B cell (primary cell): ENCODE measurements at regions not wholly inside any gene's neighbourhood (a gene's known extent, or its start where the extent isn't known, plus 50 kb on each side); places are given as distances from the start of the nearest gene placed in this dataset.

Experiments used
- ATAC-seq: fragments of 200-7000 bp; cut with Tn5 transposase; one replicate; pipeline ENCODE4 v1.10.0; 2021; ENCODE audit warnings: low read depth, mild to moderate bottlenecking, moderate number of reproducible peaks, moderate library complexity
- CTCF ChIA-PET: fragments of 350-600 bp; sonication (Branson Sonifier 250); formaldehyde crosslinking; loops from one replicate; lab custom pipeline; 2021; ENCODE audit warnings: antibody characterized with exemption, inconsistent platforms; lab: Charles Lee
- POLR2A ChIA-PET: fragments of 350-600 bp; sonication (Branson Sonifier 250); formaldehyde crosslinking; loops from one replicate; lab custom pipeline; 2021; ENCODE audit warnings: antibody characterized with exemption; lab: Charles Lee
- DNase-seq: peaks from one replicate; pipeline ENCODE4 v3.0.0; 2013
- H2AFZ ChIP-seq: 2 replicates; pipeline ENCODE4 v1.6.1; 2012; ENCODE audit warnings: mild to moderate bottlenecking, low read depth, low read length; ENCODE audit not compliant: insufficient read depth, poor library complexity, severe bottlenecking
- H3K27ac ChIP-seq, 2 donors: 1 replicate in 1 of 2; 2 replicates in 1 of 2; pipeline ENCODE4 v1.5.1; 2012 to 2013; ENCODE audit warnings: low read length in 2 of 2, mild to moderate bottlenecking in 2 of 2, moderate library complexity in 1 of 2
- H3K27me3 ChIP-seq, 4 experiments: fragments of 200-600 bp in 1 of 4; sonication (generic) in 1 of 4; replicated peaks in 1 of 4; 1 replicate in 2 of 4; 2 replicates in 2 of 4; pipeline versions ENCODE4 v1.6.1 to v1.7.0; 2013 to 2016; ENCODE audit warnings: low read length in 3 of 4, mild to moderate bottlenecking in 2 of 4, mixed read lengths in 1 of 4, moderate library complexity in 1 of 4; ENCODE audit not compliant: insufficient read depth in 4 of 4, control insufficient read depth in 3 of 4; ENCODE audit errors: control extremely low read depth in 1 of 4
- H3K36me3 ChIP-seq, 2 experiments: replicated peaks in 1 of 2; 1 replicate in 1 of 2; 2 replicates in 1 of 2; pipeline versions ENCODE4 v1.6.1 to v1.7.1; 2013; ENCODE audit warnings: low read length in 1 of 2; ENCODE audit not compliant: insufficient read depth in 2 of 2, control insufficient read depth in 1 of 2; ENCODE audit errors: control extremely low read depth in 1 of 2, extremely low read depth in 1 of 2
- H3K4me1 ChIP-seq, 2 donors: fragments of 200-600 bp in 1 of 2; sonication (generic) in 1 of 2; 1 replicate in 1 of 2; 2 replicates in 1 of 2; pipeline versions ENCODE4 v1.5.1 to v1.6.1; 2013 to 2017; ENCODE audit warnings: low read length in 2 of 2; ENCODE audit not compliant: control insufficient read depth in 2 of 2, insufficient read depth in 2 of 2
- H3K4me2 ChIP-seq: replicated peaks from 2 replicates; pipeline ENCODE3; 2012; ENCODE audit warnings: mild to moderate bottlenecking, low read depth, low read length; ENCODE audit not compliant: poor library complexity, severe bottlenecking
- H3K4me3 ChIP-seq, 5 experiments: fragments of 200-600 bp in 1 of 5; sonication (generic) in 1 of 5; 1 replicate in 3 of 5; 2 replicates in 2 of 5; pipeline versions ENCODE4 v1.5.1 to v1.7.0; 2011 to 2016; ENCODE audit warnings: low read length in 4 of 5, mild to moderate bottlenecking in 4 of 5, low read depth in 2 of 5, control low read depth in 1 of 5, moderate library complexity in 1 of 5; ENCODE audit not compliant: insufficient read depth in 1 of 5; ENCODE audit errors: control extremely low read depth in 1 of 5, extremely low read depth in 1 of 5
- H3K79me2 ChIP-seq: fragments of 200-600 bp; sonication (generic); one replicate; pipeline ENCODE4 v1.6.0; 2016; ENCODE audit warnings: low read length; ENCODE audit not compliant: control insufficient read depth, insufficient read depth
- H3K9ac ChIP-seq: fragments of 200-600 bp; sonication (generic); 2 replicates; pipeline ENCODE4 v1.6.1; 2017; ENCODE audit warnings: mild to moderate bottlenecking, low read length, moderate library complexity
- H3K9me3 ChIP-seq, 3 donors: one replicate each; pipeline versions ENCODE4 v1.6.1 to v1.7.1; 2013; ENCODE audit warnings: low read length in 2 of 3; ENCODE audit not compliant: control insufficient read depth in 2 of 3, insufficient read depth in 1 of 3; ENCODE audit errors: control extremely low read depth in 1 of 3
- H4K20me1 ChIP-seq: 2 replicates; pipeline ENCODE4 v1.6.0; 2012; ENCODE audit warnings: mild to moderate bottlenecking, low read length; ENCODE audit not compliant: insufficient read depth, control insufficient read depth, poor library complexity, severe bottlenecking
- H3K27ac Mint-ChIP-seq: one replicate; pipeline ENCODE4 v1.8.0; 2021; ENCODE audit warnings: mixed read lengths
- H3K27me3 Mint-ChIP-seq: one replicate; pipeline ENCODE4 v1.8.0; 2021; ENCODE audit warnings: mixed read lengths
- H3K4me1 Mint-ChIP-seq: one replicate; pipeline ENCODE4 v1.8.0; 2021; ENCODE audit warnings: mixed read lengths
- H3K4me3 Mint-ChIP-seq: one replicate; pipeline ENCODE4 v1.8.0; 2021; ENCODE audit warnings: mixed read lengths
- H3K9me3 Mint-ChIP-seq: one replicate; pipeline ENCODE4 v1.8.0; 2022; ENCODE audit warnings: mixed read lengths; ENCODE audit not compliant: insufficient read depth
- EZH2 ChIP-seq: IDR thresholded peaks from 2 replicates; pipeline ENCODE4 v1.6.1; 2012; ENCODE audit warnings: borderline replicate concordance, low read depth, mild to moderate bottlenecking, moderate library complexity, low read length; ENCODE audit not compliant: insufficient read depth, poor library complexity, severe bottlenecking
- WGBS: methylation state at CpG from one replicate; pipeline ENCODE4 v1.1.5; 2013; ENCODE audit warnings: missing lambda C conversion rate; ENCODE audit not compliant: insufficient coverage; 5-methylcytosine and 5-hydroxymethylcytosine counted together
- intact Hi-C: fragments of 100-400 bp; cut with micrococcal nuclease; formaldehyde crosslinking; loops from one replicate; pipeline ENCODE4 v1.10.0; 2022
- TF ChIP-seq, protein P1 (sequence below): fragments of 200-600 bp; IDR thresholded peaks from one replicate; pipeline ENCODE4 v1.8.0; 2022; ENCODE audit warnings: antibody characterized with exemption, mild to moderate bottlenecking

GRCh38 chr14:97724265-97724731, 927.1 kb downstream of the VRK1 start:
- Histone ChIP-seq H3K79me2 (no peaks in the 10 kb centered on the region), H4K20me1 (no peaks in the 10 kb centered on the region), H3K4me2 (no peak overlapping the region), H3K4me1 (no peaks in the 10 kb centered on the region), H3K27ac (no peak overlapping the region), H3K9ac (no peak overlapping the region), H2AFZ (no peak overlapping the region), H3K27me3 (no peaks in the 10 kb centered on the region), H3K9me3 (peaks cover 0 to 10% (median 7%) of the 10 kb centered on the region in 3 donors), H3K4me3 (no peak overlapping the region), H3K36me3 (no peaks in the 10 kb centered on the region)
- H3K27me3 Mint-ChIP-seq: peaks cover 8% of the 10 kb centered on the region
- no peak for ATAC-seq
- no peak overlapping the region for H3K27ac Mint-ChIP-seq
- ChIA-PET CTCF (no interaction called here), POLR2A (no interaction called here)
- WGBS: 11% methylated on average over 9 of the region's 9 CpGs
- DNase-seq: no peak
- peaks cover 14% of the 10 kb centered on the region for H3K9me3 Mint-ChIP-seq
- H3K4me1 Mint-ChIP-seq: no peaks in the 10 kb centered on the region
- no peak overlapping the region for H3K4me3 Mint-ChIP-seq
- TF ChIP-seq, protein P1, sequence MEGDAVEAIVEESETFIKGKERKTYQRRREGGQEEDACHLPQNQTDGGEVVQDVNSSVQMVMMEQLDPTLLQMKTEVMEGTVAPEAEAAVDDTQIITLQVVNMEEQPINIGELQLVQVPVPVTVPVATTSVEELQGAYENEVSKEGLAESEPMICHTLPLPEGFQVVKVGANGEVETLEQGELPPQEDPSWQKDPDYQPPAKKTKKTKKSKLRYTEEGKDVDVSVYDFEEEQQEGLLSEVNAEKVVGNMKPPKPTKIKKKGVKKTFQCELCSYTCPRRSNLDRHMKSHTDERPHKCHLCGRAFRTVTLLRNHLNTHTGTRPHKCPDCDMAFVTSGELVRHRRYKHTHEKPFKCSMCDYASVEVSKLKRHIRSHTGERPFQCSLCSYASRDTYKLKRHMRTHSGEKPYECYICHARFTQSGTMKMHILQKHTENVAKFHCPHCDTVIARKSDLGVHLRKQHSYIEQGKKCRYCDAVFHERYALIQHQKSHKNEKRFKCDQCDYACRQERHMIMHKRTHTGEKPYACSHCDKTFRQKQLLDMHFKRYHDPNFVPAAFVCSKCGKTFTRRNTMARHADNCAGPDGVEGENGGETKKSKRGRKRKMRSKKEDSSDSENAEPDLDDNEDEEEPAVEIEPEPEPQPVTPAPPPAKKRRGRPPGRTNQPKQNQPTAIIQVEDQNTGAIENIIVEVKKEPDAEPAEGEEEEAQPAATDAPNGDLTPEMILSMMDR: no peak
- no peak for TF ChIP-seq EZH2
- intact Hi-C loops: no loop called here

DNA sequence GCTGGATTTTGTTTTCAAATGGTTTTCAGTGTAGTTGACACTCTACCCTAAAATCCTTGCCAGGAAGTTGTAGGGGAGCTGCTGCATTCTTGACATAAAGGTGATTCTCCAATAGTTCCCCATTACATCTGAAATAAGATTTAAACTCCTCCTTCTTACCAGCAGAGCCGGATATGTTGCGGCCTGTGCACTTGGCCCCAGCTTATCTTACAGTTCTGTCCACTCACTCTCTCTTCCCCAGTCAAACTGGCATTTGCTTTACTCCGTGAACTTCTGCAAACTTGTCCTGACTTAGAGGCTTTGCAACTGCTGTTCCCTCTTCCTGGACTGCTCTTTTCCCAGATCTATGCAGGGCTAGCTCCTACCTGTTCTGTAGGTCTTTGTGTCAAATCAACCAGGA, 929.5 kb downstream of the VRK1 start:
- H3K4me3 Mint-ChIP-seq: no peak overlapping the region
- H3K79me2 ChIP-seq: no peaks in the 10 kb centered on the region
- CTCF ChIA-PET: no interaction called here

More for the DNA sequence above, 929.5 kb downstream of the VRK1 start:
- no peak overlapping the region for H3K27ac ChIP-seq
- H3K9ac ChIP-seq: no peak overlapping the region
- no peak overlapping the region for H3K4me3 ChIP-seq
- intact Hi-C loops: no loop called here
- POLR2A ChIA-PET: no interaction called here
- H3K9me3 Mint-ChIP-seq: peaks cover 16% of the 10 kb centered on the region
- H3K9me3 ChIP-seq: peaks cover 0 to 10% (median 4%) of the 10 kb centered on the region in 3 donors
- no peaks in the 10 kb centered on the region for H3K27me3 ChIP-seq
- DNase-seq (no peak), ATAC-seq (no peak)
- no peaks in the 10 kb centered on the region for H3K4me1 ChIP-seq
- H3K27me3 Mint-ChIP-seq: peaks cover 8% of the 10 kb centered on the region
- no peak overlapping the region for H3K4me2 ChIP-seq
- H3K27ac Mint-ChIP-seq: no peak overlapping the region
- H3K4me1 Mint-ChIP-seq: no peaks in the 10 kb centered on the region
- H3K36me3 ChIP-seq: no peaks in the 10 kb centered on the region
- TF ChIP-seq EZH2: no peak
- TF ChIP-seq, protein P1: no peak
- no peaks in the 10 kb centered on the region for H4K20me1 ChIP-seq
- 23% methylated on average over 3 of the region's 3 CpGs for WGBS
- H2AFZ ChIP-seq: no peak overlapping the region
